Osteocyte (in vitro differentiated cells): ENCODE measurements at regions not wholly inside any gene's neighbourhood (a gene's known extent, or its start where the extent isn't known, plus 50 kb on each side); places are given as distances from the start of the nearest gene placed in this dataset.

Experiments
- DNase-seq: peaks from one replicate; pipeline ENCODE4 v3.0.0; 2021; ENCODE audit warnings: mixed read lengths; ENCODE audit not compliant: unreplicated experiment; ENCODE audit errors: extremely low spot score
- H3K27ac Mint-ChIP-seq: one replicate; pipeline ENCODE4 v1.8.0; 2021; ENCODE audit warnings: mild to moderate bottlenecking, mixed read lengths; ENCODE audit not compliant: unreplicated experiment
- H3K27me3 Mint-ChIP-seq: one replicate; pipeline ENCODE4 v1.8.0; 2021; ENCODE audit warnings: mixed read lengths; ENCODE audit not compliant: unreplicated experiment
- H3K36me3 Mint-ChIP-seq: one replicate; pipeline ENCODE4 v1.8.0; 2021; ENCODE audit warnings: mixed read lengths; ENCODE audit not compliant: unreplicated experiment
- H3K4me1 Mint-ChIP-seq: one replicate; pipeline ENCODE4 v1.8.0; 2021; ENCODE audit warnings: mixed read lengths; ENCODE audit not compliant: unreplicated experiment
- H3K4me3 Mint-ChIP-seq: one replicate; pipeline ENCODE4 v1.8.0; 2021; ENCODE audit warnings: mild to moderate bottlenecking, moderate library complexity, mixed read lengths; ENCODE audit not compliant: unreplicated experiment
- H3K9me3 Mint-ChIP-seq: one replicate; pipeline ENCODE4 v1.8.0; 2021; ENCODE audit warnings: mixed read lengths; ENCODE audit not compliant: unreplicated experiment
- CTCF ChIP-seq: fragments of 200-600 bp; sonication (generic); IDR thresholded peaks from 2 replicates; pipeline ENCODE4 v1.5.0; 2021; ENCODE audit warnings: antibody characterized with exemption, mild to moderate bottlenecking, moderate library complexity

GRCh38 chr19:28537079-28537478, 675.9 kb downstream of the UQCRFS1 start:
- H3K27ac Mint-ChIP-seq = no peak overlapping the region
- no peak for DNase-seq
- H3K4me3 Mint-ChIP-seq = no peak overlapping the region
- TF ChIP-seq CTCF = no peak
- no peaks in the 10 kb centered on the region for H3K27me3 Mint-ChIP-seq
- H3K4me1 Mint-ChIP-seq = no peaks in the 10 kb centered on the region
- peaks cover 39% of the 10 kb centered on the region for H3K9me3 Mint-ChIP-seq
- H3K36me3 Mint-ChIP-seq = no peaks in the 10 kb centered on the region

GRCh38 chr19:28535352-28535775, 677.6 kb downstream of the UQCRFS1 start:
- no peaks in the 10 kb centered on the region for H3K36me3 Mint-ChIP-seq
- no peaks in the 10 kb centered on the region for H3K27me3 Mint-ChIP-seq
- H3K4me3 Mint-ChIP-seq = no peak overlapping the region
- peaks cover 39% of the 10 kb centered on the region for H3K9me3 Mint-ChIP-seq
- TF ChIP-seq CTCF = no peak
- H3K27ac Mint-ChIP-seq = no peak overlapping the region
- H3K4me1 Mint-ChIP-seq = no peaks in the 10 kb centered on the region
- DNase-seq = no peak

GRCh38 chr19:28534766-28535351, 678.1 kb downstream of the UQCRFS1 start:
- Mint-ChIP-seq H3K36me3 (no peaks in the 10 kb centered on the region), H3K4me3 (no peak overlapping the region), H3K27me3 (no peaks in the 10 kb centered on the region), H3K4me1 (no peaks in the 10 kb centered on the region), H3K27ac (no peak overlapping the region), H3K9me3 (peaks cover 39% of the 10 kb centered on the region)
- no peak for DNase-seq
- no peak for TF ChIP-seq CTCF

GRCh38 chr19:28532765-28533341, 680.1 kb downstream of the UQCRFS1 start:
- no peak for DNase-seq
- no peaks in the 10 kb centered on the region for H3K36me3 Mint-ChIP-seq
- H3K4me3 Mint-ChIP-seq = no peak overlapping the region
- no peaks in the 10 kb centered on the region for H3K27me3 Mint-ChIP-seq
- no peak overlapping the region for H3K27ac Mint-ChIP-seq
- H3K9me3 Mint-ChIP-seq = peaks cover 35% of the 10 kb centered on the region
- TF ChIP-seq CTCF = no peak
- H3K4me1 Mint-ChIP-seq = no peaks in the 10 kb centered on the region

- TF ChIP-seq CTCF = no peak
- H3K27ac Mint-ChIP-seq = no peak overlapping the region
- DNase-seq = no peak
- no peak overlapping the region for H3K4me3 Mint-ChIP-seq
- no peaks in the 10 kb centered on the region for H3K4me1 Mint-ChIP-seq
- H3K36me3 Mint-ChIP-seq = no peaks in the 10 kb centered on the region
- H3K9me3 Mint-ChIP-seq = peaks cover 30% of the 10 kb centered on the region
- H3K27me3 Mint-ChIP-seq = no peaks in the 10 kb centered on the region
Measured at GRCh38 chr19:28531979-28532378, 681.0 kb downstream of the UQCRFS1 start.
